WTC11 (cell line): ENCODE measurements at regions not wholly inside any gene's neighbourhood (a gene's known extent, or its start where the extent isn't known, plus 50 kb on each side); places are given as distances from the start of the nearest gene placed in this dataset.

Experiments used
- ATAC-seq: fragments of 200-7000 bp; cut with Tn5 transposase; 2 replicates; pipeline ENCODE4 v1.10.0; 2021; ENCODE audit warnings: mild to moderate bottlenecking, moderate library complexity
- CTCF ChIA-PET: fragments of 300-600 bp; sonication (Branson Sonifier 250); formaldehyde crosslinking; loops from one replicate; lab custom pipeline; 2021; ENCODE audit warnings: antibody characterized with exemption; lab: Charles Lee
- POLR2A ChIA-PET: fragments of 350-600 bp; sonication (Branson Sonifier 250); formaldehyde crosslinking; loops from one replicate; lab custom pipeline; 2021; ENCODE audit warnings: antibody characterized with exemption; lab: Charles Lee
- DNase-seq: peaks from one replicate; pipeline ENCODE4 v3.0.0; 2021; ENCODE audit warnings: low spot score
- H3K27ac Mint-ChIP-seq: 2 replicates; pipeline ENCODE4 v1.8.0; 2021; ENCODE audit warnings: mixed read lengths
- H3K27me3 Mint-ChIP-seq: 2 replicates; pipeline ENCODE4 v1.8.0; 2021; ENCODE audit warnings: low read depth, mild to moderate bottlenecking, moderate library complexity, mixed read lengths
- H3K36me3 Mint-ChIP-seq: 2 replicates; pipeline ENCODE4 v1.8.0; 2021; ENCODE audit warnings: mixed read lengths
- H3K4me1 Mint-ChIP-seq: 2 replicates; pipeline ENCODE4 v1.8.0; 2022; ENCODE audit warnings: mixed read lengths
- H3K4me3 Mint-ChIP-seq: 2 replicates; pipeline ENCODE4 v1.8.0; 2021; ENCODE audit warnings: mild to moderate bottlenecking, moderate library complexity, mixed read lengths
- H3K9me3 Mint-ChIP-seq: 2 replicates; pipeline ENCODE4 v1.8.0; 2021; ENCODE audit warnings: mixed read lengths
- CREM ChIP-seq: sonication (generic); formaldehyde crosslinking; IDR thresholded peaks from 2 replicates; pipeline ENCODE4 v1.8.1; 2022; ENCODE audit warnings: mild to moderate bottlenecking, missing genetic modification reagents, moderate library complexity
- GRHL2 ChIP-seq: fragments of 250-450 bp; sonication (Bioruptor Pico); IDR thresholded peaks from 2 replicates; pipeline ENCODE4 v1.8.0; 2022; ENCODE audit warnings: mild to moderate bottlenecking, moderate library complexity; ENCODE audit not compliant: insufficient replicate concordance, severe bottlenecking
- JUN ChIP-seq: sonication (generic); formaldehyde crosslinking; IDR thresholded peaks from 2 replicates; pipeline ENCODE4 v1.8.0; 2023; ENCODE audit warnings: mild to moderate bottlenecking, missing genetic modification reagents
- KAT7 ChIP-seq: sonication (generic); formaldehyde crosslinking; IDR thresholded peaks from 2 replicates; pipeline ENCODE4 v1.8.1; 2023; ENCODE audit warnings: missing genetic modification reagents, mild to moderate bottlenecking, borderline replicate concordance
- MYBL2 ChIP-seq: sonication (generic); formaldehyde crosslinking; IDR thresholded peaks from 2 replicates; pipeline ENCODE4 v1.8.1; 2023; ENCODE audit warnings: mild to moderate bottlenecking, moderate library complexity, missing genetic modification reagents
- NFYB ChIP-seq: sonication (generic); formaldehyde crosslinking; conservative IDR thresholded peaks from 2 replicates; pipeline ENCODE4 v1.8.0; 2022; ENCODE audit warnings: low read depth, missing genetic modification reagents
- RORB ChIP-seq: fragments of 250-450 bp; sonication (Bioruptor Pico); IDR thresholded peaks from 2 replicates; pipeline ENCODE4 v1.9.0; 2021; ENCODE audit warnings: mild to moderate bottlenecking
- SMAD3 ChIP-seq: sonication (generic); formaldehyde crosslinking; IDR thresholded peaks from 2 replicates; pipeline ENCODE4 v1.8.0; 2022; ENCODE audit warnings: missing genetic modification reagents, mild to moderate bottlenecking, borderline replicate concordance
- ZNF138 ChIP-seq: sonication (generic); formaldehyde crosslinking; conservative IDR thresholded peaks from 2 replicates; pipeline ENCODE4 v1.8.1; 2022; ENCODE audit warnings: mild to moderate bottlenecking, moderate library complexity, missing genetic modification reagents
- ZNF263 ChIP-seq: sonication (generic); formaldehyde crosslinking; IDR thresholded peaks from 2 replicates; pipeline ENCODE4 v1.8.1; 2022; ENCODE audit warnings: low read depth, mild to moderate bottlenecking, moderate library complexity, missing genetic modification reagents
- ZNF317 ChIP-seq: sonication (generic); formaldehyde crosslinking; IDR thresholded peaks from 2 replicates; pipeline ENCODE4 v1.8.1; 2023; ENCODE audit warnings: low read depth, mild to moderate bottlenecking, moderate library complexity, missing genetic modification reagents, borderline replicate concordance
- ZNF416 ChIP-seq: fragments of 250-450 bp; sonication (Bioruptor Pico); IDR thresholded peaks from 2 replicates; pipeline ENCODE4 v1.9.0; 2021; ENCODE audit warnings: mild to moderate bottlenecking, inconsistent platforms
- TF ChIP-seq, protein P1 (sequence below): sonication (generic); formaldehyde crosslinking; IDR thresholded peaks from 2 replicates; pipeline ENCODE4 v1.8.1; 2023; ENCODE audit warnings: mild to moderate bottlenecking, missing genetic modification reagents, moderate library complexity
- TF ChIP-seq, protein P2 (sequence below): fragments of 250-450 bp; sonication (Bioruptor Pico); IDR thresholded peaks from 2 replicates; pipeline ENCODE4 v1.9.0; 2021; ENCODE audit warnings: mild to moderate bottlenecking
- TF ChIP-seq, protein P3 (sequence below): sonication (generic); formaldehyde crosslinking; IDR thresholded peaks from 2 replicates; pipeline ENCODE4 v1.8.0; 2022; ENCODE audit warnings: mild to moderate bottlenecking, missing genetic modification reagents
- TF ChIP-seq, protein P4 (sequence below): fragments of 250-450 bp; sonication (Bioruptor Pico); IDR thresholded peaks from 2 replicates; pipeline ENCODE4 v1.9.0; 2021; ENCODE audit warnings: mild to moderate bottlenecking
- TF ChIP-seq, protein P5 (sequence below): sonication (generic); formaldehyde crosslinking; IDR thresholded peaks from 2 replicates; pipeline ENCODE4 v1.8.1; 2023; ENCODE audit warnings: mild to moderate bottlenecking, missing genetic modification reagents
- TF ChIP-seq, protein P6 (sequence below): sonication (generic); formaldehyde crosslinking; conservative IDR thresholded peaks from 2 replicates; pipeline ENCODE4 v1.8.1; 2022; ENCODE audit warnings: mild to moderate bottlenecking, missing genetic modification reagents
- TF ChIP-seq, protein P7 (sequence below): sonication (generic); formaldehyde crosslinking; IDR thresholded peaks from 2 replicates; pipeline ENCODE4 v1.8.1; 2022; ENCODE audit warnings: missing genetic modification reagents, borderline replicate concordance
- TF ChIP-seq, protein P8 (sequence below): sonication (generic); formaldehyde crosslinking; conservative IDR thresholded peaks from 2 replicates; pipeline ENCODE4 v1.8.1; 2023; ENCODE audit warnings: mild to moderate bottlenecking, low read depth, missing genetic modification reagents, moderate library complexity

DNA sequence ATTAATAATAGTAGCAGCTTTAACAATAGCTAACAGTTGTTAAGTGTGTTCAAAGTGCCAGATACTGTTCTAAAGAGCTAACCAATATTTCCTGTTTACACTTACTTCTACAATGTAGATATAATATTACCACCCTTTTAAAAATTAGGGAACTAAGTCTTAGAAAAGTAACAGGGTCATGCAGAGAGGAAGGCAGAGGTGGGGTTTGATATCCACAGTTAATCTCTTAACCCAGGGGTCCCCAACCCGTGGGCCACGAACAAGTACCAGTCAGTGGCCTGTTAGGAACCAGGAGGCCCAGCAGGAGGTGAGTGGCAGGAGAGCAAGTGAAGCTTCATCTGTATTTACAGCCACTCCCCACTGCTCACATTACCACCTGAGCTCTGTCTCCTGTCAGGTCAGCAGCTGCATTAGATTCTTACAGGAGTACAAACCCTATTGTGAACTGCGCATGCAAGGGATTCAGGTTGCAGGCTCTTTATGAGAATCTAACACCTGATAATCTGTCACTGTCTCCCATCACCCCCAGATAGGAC is 89.1 kb downstream of the ACTL7B start (continued):
- TF ChIP-seq, protein P1, sequence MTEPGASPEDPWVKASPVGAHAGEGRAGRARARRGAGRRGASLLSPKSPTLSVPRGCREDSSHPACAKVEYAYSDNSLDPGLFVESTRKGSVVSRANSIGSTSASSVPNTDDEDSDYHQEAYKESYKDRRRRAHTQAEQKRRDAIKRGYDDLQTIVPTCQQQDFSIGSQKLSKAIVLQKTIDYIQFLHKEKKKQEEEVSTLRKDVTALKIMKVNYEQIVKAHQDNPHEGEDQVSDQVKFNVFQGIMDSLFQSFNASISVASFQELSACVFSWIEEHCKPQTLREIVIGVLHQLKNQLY (CRISPR knock-in tag) = no peak
- TF ChIP-seq ZNF263 (CRISPR knock-in tag) = no peak
- TF ChIP-seq ZNF317 (CRISPR knock-in tag) = no peak
- no peak for TF ChIP-seq SMAD3
- no peak for TF ChIP-seq NFYB (CRISPR knock-in tag)
- no peak for TF ChIP-seq ZNF138 (CRISPR knock-in tag)
- TF ChIP-seq, protein P2, sequence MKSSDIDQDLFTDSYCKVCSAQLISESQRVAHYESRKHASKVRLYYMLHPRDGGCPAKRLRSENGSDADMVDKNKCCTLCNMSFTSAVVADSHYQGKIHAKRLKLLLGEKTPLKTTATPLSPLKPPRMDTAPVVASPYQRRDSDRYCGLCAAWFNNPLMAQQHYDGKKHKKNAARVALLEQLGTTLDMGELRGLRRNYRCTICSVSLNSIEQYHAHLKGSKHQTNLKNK (CRISPR knock-in tag) = no peak
- TF ChIP-seq, protein P3, sequence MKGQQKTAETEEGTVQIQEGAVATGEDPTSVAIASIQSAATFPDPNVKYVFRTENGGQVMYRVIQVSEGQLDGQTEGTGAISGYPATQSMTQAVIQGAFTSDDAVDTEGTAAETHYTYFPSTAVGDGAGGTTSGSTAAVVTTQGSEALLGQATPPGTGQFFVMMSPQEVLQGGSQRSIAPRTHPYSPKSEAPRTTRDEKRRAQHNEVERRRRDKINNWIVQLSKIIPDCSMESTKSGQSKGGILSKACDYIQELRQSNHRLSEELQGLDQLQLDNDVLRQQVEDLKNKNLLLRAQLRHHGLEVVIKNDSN (CRISPR knock-in tag) = no peak
- TF ChIP-seq RORB (CRISPR knock-in tag) = no peak
- no peak for TF ChIP-seq CREM (CRISPR knock-in tag)
- TF ChIP-seq, all 79 proteins: peak for 0

DNA sequence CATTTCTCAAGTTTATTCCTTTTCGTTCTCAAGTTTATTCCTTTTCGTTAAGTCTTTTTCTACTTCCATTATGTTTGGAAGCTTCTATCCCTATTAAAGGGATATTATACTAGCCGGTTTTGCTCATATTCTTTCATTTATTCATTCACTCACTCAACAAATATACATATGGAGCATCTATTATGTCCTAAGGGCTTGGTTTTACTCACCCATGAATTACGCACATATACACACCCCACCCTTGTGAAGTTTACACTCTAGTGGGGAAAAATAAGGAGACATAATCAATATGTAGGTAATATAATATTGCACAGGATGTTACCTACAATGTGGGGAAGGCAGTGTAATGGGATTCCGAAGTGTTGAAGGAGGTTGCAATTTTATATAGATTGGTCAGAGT is 90.5 kb downstream of the ACTL7B start:
- peaks cover 14% of the 10 kb centered on the region for H3K4me1 Mint-ChIP-seq
- no peak for TF ChIP-seq KAT7 (CRISPR knock-in tag)
- TF ChIP-seq ZNF416 = no peak
- TF ChIP-seq, protein P4, sequence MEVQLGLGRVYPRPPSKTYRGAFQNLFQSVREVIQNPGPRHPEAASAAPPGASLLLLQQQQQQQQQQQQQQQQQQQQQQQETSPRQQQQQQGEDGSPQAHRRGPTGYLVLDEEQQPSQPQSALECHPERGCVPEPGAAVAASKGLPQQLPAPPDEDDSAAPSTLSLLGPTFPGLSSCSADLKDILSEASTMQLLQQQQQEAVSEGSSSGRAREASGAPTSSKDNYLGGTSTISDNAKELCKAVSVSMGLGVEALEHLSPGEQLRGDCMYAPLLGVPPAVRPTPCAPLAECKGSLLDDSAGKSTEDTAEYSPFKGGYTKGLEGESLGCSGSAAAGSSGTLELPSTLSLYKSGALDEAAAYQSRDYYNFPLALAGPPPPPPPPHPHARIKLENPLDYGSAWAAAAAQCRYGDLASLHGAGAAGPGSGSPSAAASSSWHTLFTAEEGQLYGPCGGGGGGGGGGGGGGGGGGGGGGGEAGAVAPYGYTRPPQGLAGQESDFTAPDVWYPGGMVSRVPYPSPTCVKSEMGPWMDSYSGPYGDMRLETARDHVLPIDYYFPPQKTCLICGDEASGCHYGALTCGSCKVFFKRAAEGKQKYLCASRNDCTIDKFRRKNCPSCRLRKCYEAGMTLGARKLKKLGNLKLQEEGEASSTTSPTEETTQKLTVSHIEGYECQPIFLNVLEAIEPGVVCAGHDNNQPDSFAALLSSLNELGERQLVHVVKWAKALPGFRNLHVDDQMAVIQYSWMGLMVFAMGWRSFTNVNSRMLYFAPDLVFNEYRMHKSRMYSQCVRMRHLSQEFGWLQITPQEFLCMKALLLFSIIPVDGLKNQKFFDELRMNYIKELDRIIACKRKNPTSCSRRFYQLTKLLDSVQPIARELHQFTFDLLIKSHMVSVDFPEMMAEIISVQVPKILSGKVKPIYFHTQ (CRISPR knock-in tag) = no peak
- TF ChIP-seq ZNF138 (CRISPR knock-in tag) = no peak
- TF ChIP-seq, protein P5, sequence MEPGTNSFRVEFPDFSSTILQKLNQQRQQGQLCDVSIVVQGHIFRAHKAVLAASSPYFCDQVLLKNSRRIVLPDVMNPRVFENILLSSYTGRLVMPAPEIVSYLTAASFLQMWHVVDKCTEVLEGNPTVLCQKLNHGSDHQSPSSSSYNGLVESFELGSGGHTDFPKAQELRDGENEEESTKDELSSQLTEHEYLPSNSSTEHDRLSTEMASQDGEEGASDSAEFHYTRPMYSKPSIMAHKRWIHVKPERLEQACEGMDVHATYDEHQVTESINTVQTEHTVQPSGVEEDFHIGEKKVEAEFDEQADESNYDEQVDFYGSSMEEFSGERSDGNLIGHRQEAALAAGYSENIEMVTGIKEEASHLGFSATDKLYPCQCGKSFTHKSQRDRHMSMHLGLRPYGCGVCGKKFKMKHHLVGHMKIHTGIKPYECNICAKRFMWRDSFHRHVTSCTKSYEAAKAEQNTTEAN (CRISPR knock-in tag) = no peak
- TF ChIP-seq JUN (CRISPR knock-in tag) = no peak
- TF ChIP-seq, protein P6, sequence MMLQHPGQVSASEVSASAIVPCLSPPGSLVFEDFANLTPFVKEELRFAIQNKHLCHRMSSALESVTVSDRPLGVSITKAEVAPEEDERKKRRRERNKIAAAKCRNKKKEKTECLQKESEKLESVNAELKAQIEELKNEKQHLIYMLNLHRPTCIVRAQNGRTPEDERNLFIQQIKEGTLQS = no peak
- TF ChIP-seq, protein P7, sequence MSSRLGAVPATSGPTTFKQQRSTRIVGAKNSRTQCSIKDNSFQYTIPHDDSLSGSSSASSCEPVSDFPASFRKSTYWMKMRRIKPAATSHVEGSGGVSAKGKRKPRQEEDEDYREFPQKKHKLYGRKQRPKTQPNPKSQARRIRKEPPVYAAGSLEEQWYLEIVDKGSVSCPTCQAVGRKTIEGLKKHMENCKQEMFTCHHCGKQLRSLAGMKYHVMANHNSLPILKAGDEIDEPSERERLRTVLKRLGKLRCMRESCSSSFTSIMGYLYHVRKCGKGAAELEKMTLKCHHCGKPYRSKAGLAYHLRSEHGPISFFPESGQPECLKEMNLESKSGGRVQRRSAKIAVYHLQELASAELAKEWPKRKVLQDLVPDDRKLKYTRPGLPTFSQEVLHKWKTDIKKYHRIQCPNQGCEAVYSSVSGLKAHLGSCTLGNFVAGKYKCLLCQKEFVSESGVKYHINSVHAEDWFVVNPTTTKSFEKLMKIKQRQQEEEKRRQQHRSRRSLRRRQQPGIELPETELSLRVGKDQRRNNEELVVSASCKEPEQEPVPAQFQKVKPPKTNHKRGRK = no peak
- TF ChIP-seq, protein P8, sequence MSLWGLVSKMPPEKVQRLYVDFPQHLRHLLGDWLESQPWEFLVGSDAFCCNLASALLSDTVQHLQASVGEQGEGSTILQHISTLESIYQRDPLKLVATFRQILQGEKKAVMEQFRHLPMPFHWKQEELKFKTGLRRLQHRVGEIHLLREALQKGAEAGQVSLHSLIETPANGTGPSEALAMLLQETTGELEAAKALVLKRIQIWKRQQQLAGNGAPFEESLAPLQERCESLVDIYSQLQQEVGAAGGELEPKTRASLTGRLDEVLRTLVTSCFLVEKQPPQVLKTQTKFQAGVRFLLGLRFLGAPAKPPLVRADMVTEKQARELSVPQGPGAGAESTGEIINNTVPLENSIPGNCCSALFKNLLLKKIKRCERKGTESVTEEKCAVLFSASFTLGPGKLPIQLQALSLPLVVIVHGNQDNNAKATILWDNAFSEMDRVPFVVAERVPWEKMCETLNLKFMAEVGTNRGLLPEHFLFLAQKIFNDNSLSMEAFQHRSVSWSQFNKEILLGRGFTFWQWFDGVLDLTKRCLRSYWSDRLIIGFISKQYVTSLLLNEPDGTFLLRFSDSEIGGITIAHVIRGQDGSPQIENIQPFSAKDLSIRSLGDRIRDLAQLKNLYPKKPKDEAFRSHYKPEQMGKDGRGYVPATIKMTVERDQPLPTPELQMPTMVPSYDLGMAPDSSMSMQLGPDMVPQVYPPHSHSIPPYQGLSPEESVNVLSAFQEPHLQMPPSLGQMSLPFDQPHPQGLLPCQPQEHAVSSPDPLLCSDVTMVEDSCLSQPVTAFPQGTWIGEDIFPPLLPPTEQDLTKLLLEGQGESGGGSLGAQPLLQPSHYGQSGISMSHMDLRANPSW = no peak
- no peak for TF ChIP-seq GRHL2 (CRISPR knock-in tag)
- TF ChIP-seq MYBL2 (CRISPR knock-in tag) = no peak
- no peak overlapping the region for H3K27ac Mint-ChIP-seq
- POLR2A ChIA-PET = no interaction called here
- H3K36me3 Mint-ChIP-seq = peaks cover 4% of the 10 kb centered on the region; the same call in 1 of the 2 replicates
- DNase-seq (no peak), ATAC-seq (no peak)
- H3K27me3 Mint-ChIP-seq = no peaks in the 10 kb centered on the region
- CTCF ChIA-PET = no interaction called here
- H3K4me3 Mint-ChIP-seq = no peak overlapping the region
- peaks cover 12% of the 10 kb centered on the region for H3K9me3 Mint-ChIP-seq
